Activated CD4-positive, alpha-beta memory T cell treated with anti-CD3 and anti-CD28 coated beads, Interleukin-2, amount 10 ng/mL, durations not matched to agents 7 days and 5 days (primary cell): ENCODE measurements at regions not wholly inside any gene's neighbourhood (a gene's known extent, or its start where the extent isn't known, plus 50 kb on each side); places are given as distances from the start of the nearest gene placed in this dataset.
"Not testable (repeated sequence)": the region's sequence is repeated elsewhere in the genome, so short reads cannot be mapped to it uniquely, and the experiment has no call there.

Experiments used
- CTCF ChIA-PET: fragments of 350-600 bp; sonication (Branson Sonifier 250); formaldehyde crosslinking; loops from one replicate; lab custom pipeline; 2021; ENCODE audit warnings: antibody characterized with exemption, inconsistent platforms; lab: Charles Lee
- POLR2A ChIA-PET: fragments of 350-600 bp; sonication (Branson Sonifier 250); formaldehyde crosslinking; loops from one replicate; lab custom pipeline; 2021; ENCODE audit warnings: antibody characterized with exemption; lab: Charles Lee
- DNase-seq: peaks from one replicate; pipeline ENCODE4 v3.0.0-alpha.2; 2020
- H3K27ac Mint-ChIP-seq: one replicate; pipeline ENCODE4 v1.8.0; 2021; ENCODE audit warnings: mild to moderate bottlenecking, mixed read lengths
- H3K27me3 Mint-ChIP-seq: one replicate; pipeline ENCODE4 v1.8.0; 2021; ENCODE audit warnings: mixed read lengths
- H3K36me3 Mint-ChIP-seq: one replicate; pipeline ENCODE4 v1.8.0; 2021; ENCODE audit warnings: low read depth, mixed read lengths
- H3K4me1 Mint-ChIP-seq: one replicate; pipeline ENCODE4 v1.8.0; 2021; ENCODE audit warnings: mixed read lengths
- H3K4me3 Mint-ChIP-seq: one replicate; pipeline ENCODE4 v1.8.0; 2021; ENCODE audit warnings: mild to moderate bottlenecking, mixed read lengths
- H3K9me3 Mint-ChIP-seq: one replicate; pipeline ENCODE4 v1.8.0; 2021; ENCODE audit warnings: mixed read lengths

DNA sequence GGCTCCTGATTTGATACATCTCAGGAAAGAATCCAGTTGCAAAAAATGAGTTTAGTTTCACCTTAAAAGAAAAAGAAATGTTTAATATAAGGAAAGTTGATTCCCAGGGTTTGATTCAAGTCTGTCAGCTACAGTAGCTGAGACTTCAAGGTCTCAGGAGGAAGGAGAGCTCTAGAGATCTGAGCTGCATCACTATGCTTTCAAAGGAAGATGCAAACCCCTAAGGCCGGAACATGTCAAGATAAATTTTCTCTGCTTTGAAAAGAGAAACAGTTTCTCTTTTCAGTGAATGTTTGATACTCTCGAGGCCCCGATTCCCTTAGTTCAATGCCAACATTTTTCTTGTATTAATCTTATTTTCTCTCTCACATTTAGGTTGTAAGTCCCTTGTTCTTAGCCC, 128.6 kb downstream of the RGPD3 start:
- Mint-ChIP-seq H3K9me3 (no peaks in the 10 kb centered on the region), H3K4me3 (no peak overlapping the region), H3K27me3 (peaks cover 3% of the 10 kb centered on the region), H3K27ac (no peak overlapping the region), H3K36me3 (no peaks in the 10 kb centered on the region), H3K4me1 (no peaks in the 10 kb centered on the region)
- ChIA-PET CTCF (no interaction called here), POLR2A (no interaction called here)
- DNase-seq: no peak

DNA sequence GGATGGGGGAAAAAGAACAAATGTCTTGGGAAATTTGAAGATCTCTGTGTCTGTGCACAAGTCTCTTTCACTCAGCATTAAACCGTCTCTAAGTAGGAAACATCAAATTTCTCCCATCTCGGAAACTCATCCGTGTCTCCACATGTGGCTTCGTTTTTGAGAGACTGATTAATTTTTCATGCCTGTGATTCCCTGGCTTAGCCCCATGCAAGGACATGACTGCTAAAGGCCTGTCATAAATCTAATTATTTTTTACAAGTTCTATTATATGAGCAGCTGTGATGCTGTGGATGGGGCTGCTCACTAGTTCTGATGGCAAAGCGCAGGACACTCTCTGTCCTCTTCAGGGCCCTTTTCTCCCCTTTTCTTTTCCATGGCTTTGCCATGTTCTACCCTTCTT, 129.1 kb downstream of the RGPD3 start:
- CTCF ChIA-PET: no interaction called here
- POLR2A ChIA-PET: no interaction called here

DNA sequence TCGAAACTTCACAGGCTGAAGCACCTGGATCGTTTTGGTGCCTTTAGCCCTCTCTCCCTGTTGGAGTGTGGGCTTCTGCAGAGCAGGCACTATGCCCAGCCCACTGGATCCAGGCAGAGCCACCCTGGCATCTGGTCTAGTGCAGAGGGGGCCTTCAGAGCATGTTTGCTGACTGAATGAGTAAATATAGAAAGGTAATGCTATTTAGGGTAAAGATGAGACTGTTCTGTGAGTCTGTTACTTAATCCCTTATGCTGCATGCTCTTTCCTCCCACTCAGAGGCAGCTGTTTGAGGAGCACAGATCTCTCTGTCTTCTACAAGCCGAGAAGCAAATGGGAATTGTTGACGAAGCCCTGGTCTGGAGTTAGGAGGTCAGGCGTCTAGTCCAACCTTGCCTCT, 130.2 kb downstream of the RGPD3 start:
- DNase-seq: no peak

More for the DNA sequence above, 129.1 kb downstream of the RGPD3 start:
- no peaks in the 10 kb centered on the region for H3K4me1 Mint-ChIP-seq
- H3K4me3 Mint-ChIP-seq: no peak overlapping the region
- DNase-seq: no peak
- H3K9me3 Mint-ChIP-seq: no peaks in the 10 kb centered on the region
- H3K27me3 Mint-ChIP-seq: peaks cover 3% of the 10 kb centered on the region
- no peak overlapping the region for H3K27ac Mint-ChIP-seq
- no peaks in the 10 kb centered on the region for H3K36me3 Mint-ChIP-seq

DNA sequence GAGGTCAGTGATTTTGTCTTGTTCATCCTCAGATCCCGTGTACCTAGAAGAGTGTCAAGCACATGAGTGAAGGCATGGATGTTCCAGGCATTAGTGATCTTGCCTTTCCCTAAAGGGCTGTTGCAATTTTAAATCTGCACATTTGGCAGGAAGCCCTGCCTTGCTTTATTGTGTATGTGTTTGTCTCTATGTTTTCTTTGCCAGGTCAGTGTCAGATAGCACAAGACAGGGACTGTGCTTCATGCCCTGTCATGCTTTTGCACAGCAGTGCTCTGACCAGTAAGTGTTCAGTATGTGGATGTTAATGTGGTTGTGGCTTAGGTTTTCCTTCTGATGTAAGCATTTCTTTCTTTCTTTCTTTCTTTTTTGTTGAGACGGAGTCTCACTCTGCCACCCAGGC, 131.5 kb downstream of the RGPD3 start:
- H3K4me1 Mint-ChIP-seq: no peaks in the 10 kb centered on the region
- peaks cover 2% of the 10 kb centered on the region for H3K9me3 Mint-ChIP-seq
- ChIA-PET POLR2A (no interaction called here), CTCF (no interaction called here)
- H3K27me3 Mint-ChIP-seq: peaks cover 8% of the 10 kb centered on the region
- no peak overlapping the region for H3K4me3 Mint-ChIP-seq
- H3K27ac Mint-ChIP-seq: no peak overlapping the region
- no peak for DNase-seq
- no peaks in the 10 kb centered on the region for H3K36me3 Mint-ChIP-seq

More for the DNA sequence above, 130.2 kb downstream of the RGPD3 start:
- CTCF ChIA-PET: no interaction called here
- Mint-ChIP-seq H3K27ac (no peak overlapping the region), H3K4me1 (no peaks in the 10 kb centered on the region), H3K4me3 (no peak overlapping the region), H3K36me3 (no peaks in the 10 kb centered on the region), H3K27me3 (peaks cover 5% of the 10 kb centered on the region), H3K9me3 (peaks cover 2% of the 10 kb centered on the region)
- POLR2A ChIA-PET: no interaction called here

DNA sequence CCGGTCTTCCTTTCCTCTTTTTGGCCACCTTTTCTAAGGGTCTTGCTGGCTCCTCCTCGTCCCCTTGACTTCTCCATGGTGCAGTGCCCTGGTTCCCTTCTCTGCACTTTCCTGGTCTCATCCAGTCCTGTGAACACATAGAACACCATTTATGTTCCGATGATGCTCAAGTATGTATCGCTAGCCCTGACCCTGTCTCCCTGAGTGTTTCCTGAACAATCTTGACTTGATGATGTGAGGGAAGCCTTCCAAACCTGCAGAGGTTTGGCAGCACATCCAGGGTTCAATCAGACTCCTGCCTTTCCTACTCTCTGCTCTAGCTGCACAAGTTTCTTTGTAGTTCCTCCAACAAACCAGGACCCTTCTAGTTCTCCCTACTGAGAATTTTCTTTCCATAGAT, 132.1 kb downstream of the RGPD3 start:
- POLR2A ChIA-PET: no interaction called here
- H3K4me3 Mint-ChIP-seq: no peak overlapping the region
- peaks cover 8% of the 10 kb centered on the region for H3K27me3 Mint-ChIP-seq
- H3K4me1 Mint-ChIP-seq: no peaks in the 10 kb centered on the region
- H3K9me3 Mint-ChIP-seq: peaks cover 2% of the 10 kb centered on the region
- CTCF ChIA-PET: no interaction called here
- no peaks in the 10 kb centered on the region for H3K36me3 Mint-ChIP-seq
- no peak for DNase-seq
- H3K27ac Mint-ChIP-seq: no peak overlapping the region

DNA sequence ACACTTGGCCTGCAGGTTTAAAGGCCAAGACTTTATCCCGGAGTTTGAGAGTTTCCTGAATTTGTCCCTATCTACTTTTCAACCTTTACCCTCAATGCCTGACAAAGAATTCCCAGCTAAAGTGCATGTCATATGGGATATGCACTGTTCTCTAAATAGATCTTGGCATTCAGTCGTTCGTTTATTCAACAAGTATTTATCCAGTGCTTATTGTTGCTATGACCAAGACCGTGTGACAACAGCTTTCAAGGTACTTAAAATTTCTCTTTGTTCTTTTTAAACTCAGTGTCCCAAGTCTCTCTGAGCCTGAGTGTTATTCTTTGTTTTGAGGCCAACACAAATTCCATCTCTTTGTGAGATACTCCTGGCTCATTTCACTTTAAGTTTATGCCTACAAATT, 133.4 kb downstream of the RGPD3 start:
- no peak overlapping the region for H3K27ac Mint-ChIP-seq
- H3K4me3 Mint-ChIP-seq: no peak overlapping the region
- CTCF ChIA-PET: no interaction called here
- H3K27me3 Mint-ChIP-seq: peaks cover 8% of the 10 kb centered on the region
- peaks cover 2% of the 10 kb centered on the region for H3K9me3 Mint-ChIP-seq
- no peak for DNase-seq
- POLR2A ChIA-PET: no interaction called here
- no peaks in the 10 kb centered on the region for H3K4me1 Mint-ChIP-seq
- no peaks in the 10 kb centered on the region for H3K36me3 Mint-ChIP-seq

DNA sequence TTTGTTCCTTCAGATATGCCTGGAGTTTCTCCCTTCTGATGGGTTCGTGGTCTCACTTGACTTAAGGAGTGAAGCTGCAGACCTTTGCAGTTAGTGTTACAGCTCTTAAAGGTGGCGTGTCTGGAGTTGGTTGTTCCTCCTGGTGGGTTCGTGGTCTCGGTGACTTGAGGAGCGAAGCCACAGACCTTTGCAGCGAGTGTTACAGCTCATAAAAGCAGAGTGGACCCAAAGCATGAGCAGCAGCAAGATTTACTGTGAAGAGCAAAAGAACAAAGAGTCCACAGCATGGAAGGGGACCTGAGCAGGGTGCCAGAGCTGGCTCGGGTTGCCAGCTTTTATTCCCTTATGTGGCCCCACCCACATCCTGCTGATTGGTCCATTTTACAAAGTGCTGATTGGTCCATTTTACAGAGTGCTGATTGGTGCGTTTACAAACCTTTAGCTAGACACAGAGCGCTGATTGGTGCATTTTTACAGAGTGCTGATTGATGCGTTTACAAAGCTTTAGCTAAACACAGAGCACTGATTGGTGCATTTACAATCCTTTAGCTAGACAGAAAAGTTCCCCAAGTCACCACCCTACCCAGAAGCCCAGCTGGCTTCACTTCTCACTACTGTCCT, 134.8 kb downstream of the RGPD3 start:
- H3K27ac Mint-ChIP-seq, DNase-seq, H3K4me3 Mint-ChIP-seq, POLR2A ChIA-PET, H3K9me3 Mint-ChIP-seq, H3K27me3 Mint-ChIP-seq, H3K4me1 Mint-ChIP-seq, H3K36me3 Mint-ChIP-seq, CTCF ChIA-PET: not testable (repeated sequence)

DNA sequence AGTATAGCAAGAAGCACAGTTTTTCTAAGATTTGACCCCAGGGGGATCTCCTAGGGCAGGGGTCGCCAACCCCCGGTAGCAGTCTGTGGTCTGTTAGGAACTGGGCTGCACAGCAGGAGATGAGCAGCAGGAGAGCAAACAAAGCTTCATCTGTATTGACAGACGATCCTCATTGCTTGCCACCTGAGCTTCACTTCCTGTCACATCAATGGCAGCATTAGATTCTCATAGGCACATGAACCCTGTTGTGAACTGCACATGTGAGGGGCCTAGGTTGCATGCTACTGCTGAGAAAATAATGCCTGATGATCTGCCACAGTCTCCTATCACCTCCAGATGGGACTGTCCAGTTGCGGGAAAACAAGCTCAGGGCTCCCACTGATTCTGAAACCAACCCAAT, 136.2 kb downstream of the RGPD3 start:
- no peak overlapping the region for H3K27ac Mint-ChIP-seq
- ChIA-PET CTCF (interaction anchor here (1.2 kb wide), 1 partner anchor 12 kb away, joined by 3 read pairs; no protein-coding TSS in a partner anchor), POLR2A (no interaction called here)
- no peaks in the 10 kb centered on the region for H3K36me3 Mint-ChIP-seq
- no peaks in the 10 kb centered on the region for H3K4me1 Mint-ChIP-seq
- peaks cover 5% of the 10 kb centered on the region for H3K27me3 Mint-ChIP-seq
- H3K4me3 Mint-ChIP-seq: no peak overlapping the region
- DNase-seq: no peak
- peaks cover 2% of the 10 kb centered on the region for H3K9me3 Mint-ChIP-seq

DNA sequence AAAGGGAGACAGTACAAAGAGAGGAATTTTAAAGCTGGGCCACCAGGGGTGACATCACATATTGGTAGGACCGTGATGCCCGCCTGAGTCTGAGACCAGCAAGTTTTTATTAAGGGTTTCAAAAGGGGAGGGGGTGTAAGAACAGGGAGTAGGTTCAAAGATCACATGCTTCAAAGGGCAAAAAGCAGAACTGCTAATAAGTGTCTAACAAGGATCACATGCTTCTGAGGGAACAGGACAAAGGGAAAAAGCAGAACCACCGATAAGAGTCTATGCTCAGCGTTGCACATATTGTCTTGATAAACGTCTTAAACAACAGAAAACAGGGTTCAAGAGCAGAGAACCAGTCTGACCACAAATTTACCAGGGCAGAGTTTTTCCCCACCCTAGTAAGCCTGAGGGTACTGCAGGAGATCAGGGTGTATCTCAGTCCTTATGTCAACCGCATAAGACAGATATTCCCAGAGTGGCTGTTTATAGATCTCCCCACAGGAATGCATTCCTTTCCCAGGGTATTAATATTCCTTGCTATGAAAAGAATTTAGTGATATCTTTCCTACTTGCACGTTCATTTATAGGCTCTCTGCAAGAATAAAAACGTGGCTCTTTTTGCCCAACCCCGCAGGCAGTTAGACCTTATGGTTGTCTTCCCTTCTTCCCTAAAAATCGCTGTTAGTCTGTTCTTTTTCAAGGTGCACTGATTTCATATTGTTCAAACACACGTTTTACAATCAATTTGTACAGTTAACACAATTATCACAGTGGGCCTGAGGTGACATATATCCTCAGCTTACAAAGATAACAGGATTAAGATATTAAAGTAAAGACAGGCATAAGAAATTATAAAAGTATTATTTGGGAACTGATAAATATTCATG, 136.5 kb upstream of the UXS1 start:
- H3K36me3 Mint-ChIP-seq, H3K27me3 Mint-ChIP-seq, CTCF ChIA-PET, H3K9me3 Mint-ChIP-seq, H3K4me1 Mint-ChIP-seq, POLR2A ChIA-PET, H3K4me3 Mint-ChIP-seq, DNase-seq, H3K27ac Mint-ChIP-seq: not testable (repeated sequence)

DNA sequence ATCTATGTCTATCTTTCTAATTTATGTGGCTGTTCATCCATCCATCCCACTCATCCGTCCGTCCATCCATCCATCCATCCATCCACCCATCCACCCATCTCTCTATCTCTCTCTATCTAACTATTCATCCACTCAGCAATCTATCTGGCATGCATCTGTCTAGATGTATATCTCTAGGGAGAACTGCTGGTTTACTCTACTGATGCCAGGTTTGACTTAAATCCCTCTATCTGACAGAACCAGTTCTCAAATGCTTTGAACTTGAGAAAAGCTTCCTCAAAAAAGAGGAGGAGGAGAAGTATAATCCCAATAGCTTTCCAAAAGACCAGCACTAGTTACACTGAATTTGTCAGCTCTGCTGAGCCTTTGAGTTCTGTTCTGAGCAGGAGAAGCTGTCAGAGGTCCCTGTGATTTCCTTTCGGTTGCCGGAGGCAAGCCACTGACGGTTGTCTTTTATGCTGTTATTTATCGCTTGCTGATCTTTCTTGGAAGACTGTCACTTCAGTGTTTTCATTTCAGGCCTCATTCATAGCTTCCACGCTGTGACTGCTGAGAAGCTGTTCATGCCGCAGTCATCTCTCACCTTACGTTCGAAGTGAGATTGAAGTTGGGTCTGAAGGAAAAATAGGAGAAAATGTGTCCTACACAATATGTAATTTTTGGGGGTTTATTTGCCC, 129.4 kb upstream of the UXS1 start:
- Mint-ChIP-seq H3K4me1 (no peaks in the 10 kb centered on the region), H3K4me3 (no peak overlapping the region), H3K9me3 (peaks cover 2% of the 10 kb centered on the region), H3K36me3 (no peaks in the 10 kb centered on the region), H3K27ac (no peak overlapping the region), H3K27me3 (peaks cover 7% of the 10 kb centered on the region)
- CTCF ChIA-PET: no interaction called here
- POLR2A ChIA-PET: no interaction called here
- DNase-seq: no peak

DNA sequence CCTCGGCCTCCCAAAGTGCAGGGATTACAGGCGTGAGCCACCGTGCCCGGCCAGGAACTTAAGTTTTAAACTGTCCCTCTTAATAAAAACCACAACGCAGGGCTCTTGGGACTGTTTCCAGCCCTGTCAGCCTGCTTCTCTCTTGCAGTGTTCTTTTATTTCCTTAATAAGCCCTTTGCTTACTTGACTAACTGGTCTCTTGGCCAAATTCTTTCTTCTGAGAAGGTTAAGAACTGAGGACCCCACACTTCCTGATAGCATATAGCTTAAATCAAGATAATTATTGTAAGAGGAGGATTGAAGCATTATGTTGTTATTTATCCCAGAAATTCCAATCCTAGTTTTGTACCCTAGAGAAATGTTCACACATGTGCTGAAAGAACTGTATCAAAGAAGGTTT, 128.2 kb upstream of the UXS1 start:
- no peak overlapping the region for H3K27ac Mint-ChIP-seq
- H3K36me3 Mint-ChIP-seq: no peaks in the 10 kb centered on the region
- CTCF ChIA-PET: no interaction called here
- peaks cover 2% of the 10 kb centered on the region for H3K9me3 Mint-ChIP-seq
- no peaks in the 10 kb centered on the region for H3K4me1 Mint-ChIP-seq
- no peak for DNase-seq
- H3K4me3 Mint-ChIP-seq: no peak overlapping the region
- POLR2A ChIA-PET: no interaction called here
- peaks cover 7% of the 10 kb centered on the region for H3K27me3 Mint-ChIP-seq

DNA sequence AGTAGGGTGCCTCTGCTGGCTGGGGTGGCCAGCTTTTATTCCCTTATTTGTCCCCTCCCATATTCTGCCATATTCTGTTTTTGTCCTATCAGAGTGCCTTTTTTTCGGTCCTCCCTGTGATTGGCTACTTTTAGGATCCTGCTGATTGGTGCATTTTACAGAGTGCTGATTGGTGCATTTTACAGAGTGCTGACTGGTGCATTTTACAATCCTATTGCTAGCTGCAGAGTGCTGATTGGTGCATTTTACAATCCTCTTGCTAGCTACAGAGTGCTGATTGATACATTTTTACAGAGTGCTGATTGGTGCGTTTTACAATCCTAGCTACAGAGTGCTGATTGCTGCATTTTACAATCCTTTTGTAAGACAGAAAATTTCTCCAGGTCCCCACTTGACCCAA, 126.3 kb upstream of the UXS1 start:
- CTCF ChIA-PET, H3K4me3 Mint-ChIP-seq, H3K4me1 Mint-ChIP-seq, H3K36me3 Mint-ChIP-seq, H3K27me3 Mint-ChIP-seq, POLR2A ChIA-PET, H3K9me3 Mint-ChIP-seq, H3K27ac Mint-ChIP-seq, DNase-seq: not testable (repeated sequence)

DNA sequence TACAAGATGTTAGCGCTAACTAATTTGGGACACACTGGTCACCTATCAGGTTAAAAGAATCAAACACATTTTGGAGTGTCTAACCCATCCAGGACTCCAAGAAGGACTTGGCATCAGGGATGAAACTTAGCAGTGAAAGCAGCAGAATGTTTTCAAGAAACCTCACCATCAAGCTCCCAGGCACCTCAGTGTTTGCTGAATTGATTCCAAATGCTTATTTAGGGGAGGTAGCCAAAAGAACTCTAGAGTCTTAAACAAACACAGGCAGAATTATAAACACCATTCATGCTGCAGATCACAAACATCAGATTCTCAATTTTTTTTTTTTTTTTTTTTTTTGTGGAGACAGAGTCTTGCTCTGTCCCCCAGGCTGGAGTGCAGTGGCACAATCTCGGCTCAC, 122.8 kb upstream of the UXS1 start:
- POLR2A ChIA-PET: no interaction called here
- no peak for DNase-seq
- H3K36me3 Mint-ChIP-seq: no peaks in the 10 kb centered on the region
- CTCF ChIA-PET: no interaction called here
- peaks cover 7% of the 10 kb centered on the region for H3K4me1 Mint-ChIP-seq
- peaks cover 2% of the 10 kb centered on the region for H3K9me3 Mint-ChIP-seq
- no peak overlapping the region for H3K27ac Mint-ChIP-seq
- H3K27me3 Mint-ChIP-seq: no peaks in the 10 kb centered on the region
- no peak overlapping the region for H3K4me3 Mint-ChIP-seq
